Heart left ventricle (tissue), 16 donors: ENCODE measurements at regions not wholly inside any gene's neighbourhood (a gene's known extent, or its start where the extent isn't known, plus 50 kb on each side); places are given as distances from the start of the nearest gene placed in this dataset.

Experiments used
- ATAC-seq, 4 donors: fragments of 200-7000 bp; cut with Tn5 transposase; one replicate each; pipeline ENCODE4 v1.9.1; 2020 to 2022; ENCODE audit warnings: moderate library complexity in 4 of 4, mild to moderate bottlenecking in 3 of 4, moderate number of reproducible peaks in 1 of 4
- DNase-seq, 5 donors: peaks; one replicate each; pipeline ENCODE4 v3.0.0-alpha.2; 2020
- H3K27ac ChIP-seq, 12 donors: fragments of 200-600 bp; sonication (generic) in 4 of 12; one replicate each; pipeline versions ENCODE4 v1.5.0 to v1.8.0; 2016 to 2022; ENCODE audit warnings: mild to moderate bottlenecking in 2 of 12
- H3K27me3 ChIP-seq, 9 donors: fragments of 200-600 bp; sonication (generic) in 2 of 9; one replicate each; pipeline versions ENCODE4 v1.5.1 to v1.8.0; 2016 to 2022; ENCODE audit warnings: mild to moderate bottlenecking in 3 of 9
- H3K36me3 ChIP-seq, 9 donors: fragments of 200-600 bp; sonication (generic) in 2 of 9; one replicate each; pipeline versions ENCODE4 v1.5.0 to v1.8.0; 2018 to 2022; ENCODE audit warnings: mild to moderate bottlenecking in 2 of 9
- H3K4me1 ChIP-seq, 12 donors: fragments of 200-600 bp; sonication (generic) in 4 of 12; one replicate each; pipeline versions ENCODE4 v1.5.0 to v1.8.0; 2016 to 2022; ENCODE audit warnings: mild to moderate bottlenecking in 3 of 12
- H3K4me3 ChIP-seq, 12 donors: fragments of 200-600 bp; sonication (generic) in 4 of 12; one replicate each; pipeline versions ENCODE4 v1.5.0 to v1.8.0; 2017 to 2022; ENCODE audit warnings: mild to moderate bottlenecking in 9 of 12, moderate library complexity in 4 of 12
- H3K9me3 ChIP-seq, 12 donors: fragments of 200-600 bp; sonication (generic) in 4 of 12; one replicate each; pipeline versions ENCODE4 v1.5.0 to v1.8.0; 2016 to 2022; ENCODE audit warnings: mild to moderate bottlenecking in 1 of 12
- POLR2A ChIP-seq, 2 donors: fragments of 450-650 bp; IDR thresholded peaks; one replicate each; pipeline ENCODE4 v1.6.1; 2017; ENCODE audit warnings: antibody characterized with exemption in 2 of 2, mild to moderate bottlenecking in 2 of 2, moderate library complexity in 2 of 2
- WGBS, 4 donors: extraction: QIAGEN DNeasy Blood & Tissue Kit in 2 of 4; methylation state at CpG; one replicate each; pipeline versions ENCODE4 v1.1.5 to v1.1.7; 2013 to 2018; 5-methylcytosine and 5-hydroxymethylcytosine counted together
- intact Hi-C, 10 donors: fragments of 100-400 bp; cut with DNase I; formaldehyde crosslinking; loops; one replicate each; pipeline versions ENCODE4 v1.11.1 to v1.14.2; 2022
- TF ChIP-seq, protein P1 (sequence below), 12 donors: fragments of 200-600 bp; sonication (generic) in 4 of 12; IDR thresholded peaks; one replicate each; pipeline versions ENCODE4 v1.5.0 to v1.8.0; 2018 to 2022; ENCODE audit warnings: antibody characterized with exemption in 12 of 12, mild to moderate bottlenecking in 5 of 12
- donor health status: ischemic (EF 13 %, LVEDD 7.1; RV severe dilation, severe dysfunction).
- donor health status: healthy with polysubstance abuse.
- donor health status: DM: no; HTN: yes; CAD: no.
- donor health status: DM: no; HTN: no; CAD: no.
- donor health status: ischemic (EF 25% LVEDD 6.9; RV normal size, moderate dysfunction).
- donor health status: ischemic (EF 25% LVEDD 5.7; RV mildly dilated, moderate dysfunction).
- donor health status: healthy.
- donor health status: DM: yes; HTN: yes; CAD: no.
- donor health status: ischemic (EF 35%, LVEDD 5.7; RV mildly dilated, moderate dysfunction).
- donor health status: nonischemic (EF 11% LVEDD 7.7; RV severe dilation, severe dysfunction).
- donor health status: DM: yes; HTN: yes; CAD: no.
- donor health status: PGD.
- donor health status: ischemic (EF 29% LVEDD 5.4; RV normal size, mild dysfunction).
- donor health status: nonischemic (EF 23%, LVEDD 6.1; RV moderate dilation, normal function).

DNA sequence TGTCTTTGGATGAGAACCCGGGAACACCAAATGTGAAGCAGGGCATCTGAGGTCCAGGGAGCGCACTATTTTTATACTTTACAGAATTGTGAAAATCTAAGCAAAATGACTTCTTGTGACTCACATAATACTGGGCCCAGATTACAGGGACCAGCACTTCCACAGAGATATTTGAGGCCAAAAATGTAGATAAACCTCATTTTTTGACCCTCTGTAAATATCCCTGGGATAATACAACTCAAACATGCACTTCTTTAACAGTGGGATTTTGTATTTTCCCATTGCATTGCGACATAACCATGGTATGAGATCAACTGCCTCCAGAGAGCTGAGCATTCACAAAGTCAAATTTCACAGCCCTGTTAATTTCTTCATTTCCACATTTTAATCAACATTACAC, 289.4 kb upstream of the ADGRL4 start:
- H3K4me1 ChIP-seq: no peaks in the 10 kb centered on the region
- DNase-seq (no peak), ATAC-seq (peak in 2 of 4 donors; percentile 36 to 57)
- H3K27me3 ChIP-seq: no peaks in the 10 kb centered on the region
- H3K27ac ChIP-seq: peak overlapping the region in 2 of 12 donors; percentile 4 to 7
- 63 to 81% (median 68%) methylated on average over 3 of the region's 3 CpGs for WGBS, 4 donors
- H3K4me3 ChIP-seq: no peak overlapping the region
- H3K36me3 ChIP-seq: no peaks in the 10 kb centered on the region
- TF ChIP-seq, protein P1, sequence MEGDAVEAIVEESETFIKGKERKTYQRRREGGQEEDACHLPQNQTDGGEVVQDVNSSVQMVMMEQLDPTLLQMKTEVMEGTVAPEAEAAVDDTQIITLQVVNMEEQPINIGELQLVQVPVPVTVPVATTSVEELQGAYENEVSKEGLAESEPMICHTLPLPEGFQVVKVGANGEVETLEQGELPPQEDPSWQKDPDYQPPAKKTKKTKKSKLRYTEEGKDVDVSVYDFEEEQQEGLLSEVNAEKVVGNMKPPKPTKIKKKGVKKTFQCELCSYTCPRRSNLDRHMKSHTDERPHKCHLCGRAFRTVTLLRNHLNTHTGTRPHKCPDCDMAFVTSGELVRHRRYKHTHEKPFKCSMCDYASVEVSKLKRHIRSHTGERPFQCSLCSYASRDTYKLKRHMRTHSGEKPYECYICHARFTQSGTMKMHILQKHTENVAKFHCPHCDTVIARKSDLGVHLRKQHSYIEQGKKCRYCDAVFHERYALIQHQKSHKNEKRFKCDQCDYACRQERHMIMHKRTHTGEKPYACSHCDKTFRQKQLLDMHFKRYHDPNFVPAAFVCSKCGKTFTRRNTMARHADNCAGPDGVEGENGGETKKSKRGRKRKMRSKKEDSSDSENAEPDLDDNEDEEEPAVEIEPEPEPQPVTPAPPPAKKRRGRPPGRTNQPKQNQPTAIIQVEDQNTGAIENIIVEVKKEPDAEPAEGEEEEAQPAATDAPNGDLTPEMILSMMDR (IDR thresholded peaks at IDR 0.05): no peak
- no peak for TF ChIP-seq POLR2A (IDR thresholded peaks at IDR 0.05)
- intact Hi-C loops: no loop called here
- H3K9me3 ChIP-seq: peaks cover 0 to 4% (median 0%) of the 10 kb centered on the region in 12 donors

DNA sequence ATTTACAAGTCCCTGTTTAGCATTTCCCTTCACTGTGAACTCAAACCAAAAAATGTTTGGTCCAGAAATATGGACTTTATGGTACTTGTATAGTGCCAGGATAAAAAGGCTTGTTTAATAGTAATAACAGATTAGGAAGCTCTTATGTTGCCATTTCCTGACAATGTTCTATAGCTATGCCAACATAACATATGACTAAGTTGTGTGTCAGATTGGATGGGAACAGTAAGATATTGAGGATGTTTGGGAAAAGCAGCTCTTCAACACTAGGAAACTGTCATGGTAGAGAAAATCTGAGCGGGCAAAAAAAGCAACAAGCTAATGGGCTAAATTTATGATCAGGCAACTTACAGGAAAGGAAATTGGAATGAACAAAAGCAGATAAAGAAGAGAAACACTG, 287.1 kb upstream of the ADGRL4 start:
- WGBS, 4 donors: 58 to 80% (median 77%) methylated on average over 1 of the region's 1 CpG
- no peak for TF ChIP-seq POLR2A (IDR thresholded peaks at IDR 0.05)
- TF ChIP-seq, protein P1 (IDR thresholded peaks at IDR 0.05): no peak
- Histone ChIP-seq H3K4me1 (no peaks in the 10 kb centered on the region), H3K9me3 (no peaks in the 10 kb centered on the region), H3K27me3 (no peaks in the 10 kb centered on the region), H3K27ac (no peak overlapping the region), H3K4me3 (no peak overlapping the region), H3K36me3 (no peaks in the 10 kb centered on the region)
- no peak for ATAC-seq
- intact Hi-C loops: no loop called here
- no peak for DNase-seq

GRCh38 chr1:79290927-79291474, 284.5 kb upstream of the ADGRL4 start:
- DNase-seq (no peak), ATAC-seq (no peak)
- intact Hi-C loops: no loop called here
- no peaks in the 10 kb centered on the region for H3K9me3 ChIP-seq
- 88 to 91% (median 90%) methylated on average over 7 of the region's 7 CpGs for WGBS, 4 donors
- no peak for TF ChIP-seq POLR2A (IDR thresholded peaks at IDR 0.05)
- TF ChIP-seq, protein P1 (IDR thresholded peaks at IDR 0.05): no peak
- no peaks in the 10 kb centered on the region for H3K27me3 ChIP-seq
- no peak overlapping the region for H3K27ac ChIP-seq
- no peak overlapping the region for H3K4me3 ChIP-seq
- no peaks in the 10 kb centered on the region for H3K4me1 ChIP-seq
- H3K36me3 ChIP-seq: no peaks in the 10 kb centered on the region

DNA sequence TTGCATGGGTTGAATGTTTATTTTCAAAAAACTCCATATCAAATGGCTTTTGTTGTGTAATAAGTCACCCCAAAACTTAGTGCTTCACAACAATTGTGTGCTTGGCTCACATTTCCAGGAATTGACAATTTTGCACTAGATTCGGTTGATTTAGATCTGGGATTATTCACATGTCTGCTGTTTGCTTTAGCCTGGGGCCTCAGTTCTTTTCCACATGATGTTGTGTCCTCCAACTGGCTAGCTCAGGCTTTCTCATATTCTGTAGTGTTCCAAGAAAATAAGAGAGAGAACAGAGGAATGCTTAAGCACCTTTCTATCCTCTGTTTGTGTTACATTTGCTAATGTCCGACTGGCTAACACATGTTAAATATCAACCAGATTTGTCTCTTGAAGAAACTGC, 281.5 kb upstream of the ADGRL4 start:
- Histone ChIP-seq H3K36me3 (no peaks in the 10 kb centered on the region), H3K4me3 (no peak overlapping the region), H3K27ac (no peak overlapping the region), H3K9me3 (no peaks in the 10 kb centered on the region), H3K4me1 (no peaks in the 10 kb centered on the region), H3K27me3 (no peaks in the 10 kb centered on the region)
- intact Hi-C loops: no loop called here
- ATAC-seq (no peak), DNase-seq (no peak)
- TF ChIP-seq, protein P1 (IDR thresholded peaks at IDR 0.05): no peak
- TF ChIP-seq POLR2A (IDR thresholded peaks at IDR 0.05): no peak
- WGBS, 4 donors: 86 to 93% (median 90%) methylated on average over 2 of the region's 2 CpGs
